Inflammatory macrophage treated with lipopolysaccharide for 1 hour (primary cell): ENCODE measurements at regions not wholly inside any gene's neighbourhood (a gene's known extent, or its start where the extent isn't known, plus 50 kb on each side); places are given as distances from the start of the nearest gene placed in this dataset.
"Not testable (repeated sequence)": the region's sequence is repeated elsewhere in the genome, so short reads cannot be mapped to it uniquely, and the experiment has no call there.

Source experiments
- DNase-seq, 2 donors: peaks; one replicate each; pipeline ENCODE4 v3.0.0-alpha.2; 2020 to 2022

GRCh38 chr18:63071701-63072141 lies 247.8 kb downstream of the BCL2 start:
- no peak for DNase-seq

- DNase-seq = no peak
These were observed 248.6 kb downstream of the BCL2 start for GRCh38 chr18:63070767-63071502.

GRCh38 chr18:63069496-63069895 lies 250.1 kb downstream of the BCL2 start:
- DNase-seq = no peak

- no peak for DNase-seq
These were observed 251.6 kb downstream of the BCL2 start for GRCh38 chr18:63067939-63068338.

- DNase-seq = no peak
These were observed 254.4 kb downstream of the BCL2 start for GRCh38 chr18:63065172-63065571.

- no peak for DNase-seq
These were observed 256.4 kb downstream of the BCL2 start for GRCh38 chr18:63063171-63063570.

GRCh38 chr18:63062246-63062645 lies 257.3 kb downstream of the BCL2 start:
- no peak for DNase-seq

GRCh38 chr18:63061303-63061702 lies 258.3 kb downstream of the BCL2 start:
- DNase-seq = no peak

- DNase-seq = no peak
These were observed 261.0 kb downstream of the BCL2 start for GRCh38 chr18:63058521-63058920.

GRCh38 chr18:63057707-63058106 lies 261.9 kb downstream of the BCL2 start:
- DNase-seq = no peak

GRCh38 chr18:63054901-63055584 lies 264.5 kb downstream of the BCL2 start:
- DNase-seq = peak in 1 of 2 donors; percentile 22

- no peak for DNase-seq
These were observed 267.6 kb downstream of the BCL2 start for GRCh38 chr18:63051928-63052327.

- DNase-seq = not testable (repeated sequence)
These were observed 268.7 kb downstream of the BCL2 start for GRCh38 chr18:63050667-63051395.

- no peak for DNase-seq
These were observed 273.2 kb downstream of the BCL2 start for GRCh38 chr18:63046375-63046774.

GRCh38 chr18:63043516-63043915 lies 276.1 kb downstream of the BCL2 start:
- DNase-seq = no peak

GRCh38 chr18:63042351-63042750 lies 277.2 kb downstream of the BCL2 start:
- no peak for DNase-seq

GRCh38 chr18:63040788-63041410 lies 278.7 kb downstream of the BCL2 start:
- DNase-seq = peak; percentile 32 to 57

GRCh38 chr18:63037491-63037890 lies 282.1 kb downstream of the BCL2 start:
- no peak for DNase-seq

GRCh38 chr18:63031375-63031774 lies 288.2 kb downstream of the BCL2 start:
- no peak for DNase-seq
